K562 (cell line): ENCODE measurements at regions not wholly inside any gene's neighbourhood (a gene's known extent, or its start where the extent isn't known, plus 50 kb on each side); places are given as distances from the start of the nearest gene placed in this dataset.

Source experiments
- DPF2 ChIP-seq: fragments of 450-650 bp; IDR thresholded peaks from 2 replicates; pipeline ENCODE4 v1.6.1; 2016
- FOXK1 ChIP-seq: sonication (generic); formaldehyde crosslinking; IDR thresholded peaks from 2 replicates; pipeline ENCODE4 v1.8.0; 2022; ENCODE audit warnings: missing genetic modification reagents, mild to moderate bottlenecking, borderline replicate concordance
- HDGF ChIP-seq: fragments of 450-650 bp; IDR thresholded peaks from 2 replicates; pipeline ENCODE4 v1.6.1; 2016
- MAX ChIP-seq: sonication (generic); formaldehyde crosslinking; IDR thresholded peaks from 2 replicates; pipeline ENCODE4 v1.9.0; 2022; ENCODE audit warnings: mild to moderate bottlenecking, missing genetic modification reagents
- NFYB ChIP-seq: IDR thresholded peaks from 2 replicates; pipeline ENCODE4 v1.6.1; 2011; ENCODE audit warnings: mild to moderate bottlenecking, moderate library complexity; ENCODE audit not compliant: insufficient read length; ENCODE audit errors: extremely low read depth
- POLR2A ChIP-seq: fragments of 450-650 bp; conservative IDR thresholded peaks from 2 replicates; pipeline ENCODE4 v1.6.1; 2016

- TF ChIP-seq MAX (CRISPR knock-in tag) (no peak), NFYB (no peak), FOXK1 (CRISPR knock-in tag) (no peak), POLR2A (no peak), HDGF (no peak), DPF2 (no peak)
These were observed 116.7 kb upstream of the PROK2 start for GRCh38 chr3:71901645-71902044.
